ENCODE measurements at regions not wholly inside any gene's neighbourhood (a gene's known extent, or its start where the extent isn't known, plus 50 kb on each side); places are given as distances from the start of the nearest gene placed in this dataset.
"Not testable (repeated sequence)": the region's sequence is repeated elsewhere in the genome, so short reads cannot be mapped to it uniquely, and the experiment has no call there.

GRCh38 chr7:29627631-29628030, 64.0 kb downstream of the PRR15 start:
- TF ChIP-seq CTCF (conservative IDR thresholded peaks at IDR 0.05; ENCODE audit: low read depth, low read length), result no peak
- DNase-seq (ENCODE audit: low read depth), result no peak
- H3K4me3 ChIP-seq (ENCODE audit: low read depth, low read length), result no peak overlapping the region

GRCh38 chr7:29629507-29629906, 65.9 kb downstream of the PRR15 start:
- no peak overlapping the region for H3K4me3 ChIP-seq (ENCODE audit: low read depth, low read length)
- no peak for DNase-seq (ENCODE audit: low read depth)
- no peak for TF ChIP-seq CTCF (conservative IDR thresholded peaks at IDR 0.05; ENCODE audit: low read depth, low read length)

GRCh38 chr7:29635067-29636008, 71.7 kb downstream of the PRR15 start:
- not testable (repeated sequence) for H3K4me3 ChIP-seq (ENCODE audit: low read depth, low read length)
- peak; percentile 67 for TF ChIP-seq CTCF (conservative IDR thresholded peaks at IDR 0.05; ENCODE audit: low read depth, low read length)
- DNase-seq (ENCODE audit: low read depth), result peak; percentile 74

- no peak for DNase-seq (ENCODE audit: low read depth)
- no peak for TF ChIP-seq CTCF (conservative IDR thresholded peaks at IDR 0.05; ENCODE audit: low read depth, low read length)
- H3K4me3 ChIP-seq (ENCODE audit: low read depth, low read length), result no peak overlapping the region
These were observed 72.3 kb downstream of the PRR15 start for GRCh38 chr7:29636009-29636351.

GRCh38 chr7:29637374-29637773, 73.7 kb downstream of the PRR15 start:
- TF ChIP-seq CTCF (conservative IDR thresholded peaks at IDR 0.05; ENCODE audit: low read depth, low read length), result no peak
- no peak overlapping the region for H3K4me3 ChIP-seq (ENCODE audit: low read depth, low read length)
- DNase-seq (ENCODE audit: low read depth), result no peak

GRCh38 chr7:29638841-29639240, 75.2 kb downstream of the PRR15 start:
- not testable (repeated sequence) for H3K4me3 ChIP-seq (ENCODE audit: low read depth, low read length); DNase-seq (ENCODE audit: low read depth)

GRCh38 chr7:29639386-29639785, 75.8 kb downstream of the PRR15 start:
- no peak for TF ChIP-seq CTCF (conservative IDR thresholded peaks at IDR 0.05; ENCODE audit: low read depth, low read length)
- no peak for DNase-seq (ENCODE audit: low read depth)
- H3K4me3 ChIP-seq (ENCODE audit: low read depth, low read length), result no peak overlapping the region

All from choroid plexus epithelial cell (primary cell).